H9 (cell line): ENCODE measurements at regions not wholly inside any gene's neighbourhood (a gene's known extent, or its start where the extent isn't known, plus 50 kb on each side); places are given as distances from the start of the nearest gene placed in this dataset.

Experiments used
- DNase-seq: peaks from one replicate; pipeline ENCODE4 v3.0.0-alpha.2; 2017
- H2AFZ ChIP-seq: one replicate; pipeline ENCODE4 v1.6.1; 2013; ENCODE audit warnings: mild to moderate bottlenecking, low read length, control low read depth, moderate library complexity
- H2AK5ac ChIP-seq: 2 replicates; pipeline ENCODE4 v1.6.1; 2013; ENCODE audit warnings: low read length, control low read depth, mixed read lengths; ENCODE audit not compliant: insufficient read length
- H2BK120ac ChIP-seq: one replicate; pipeline ENCODE4 v1.6.1; 2013; ENCODE audit warnings: low read depth, mild to moderate bottlenecking, low read length, control low read depth, inconsistent platforms; ENCODE audit not compliant: poor library complexity, severe bottlenecking
- H2BK12ac ChIP-seq: 2 replicates; pipeline ENCODE4 v1.6.1; 2013; ENCODE audit warnings: low read length, control low read depth, mixed read lengths, low read depth; ENCODE audit not compliant: insufficient read length
- H2BK15ac ChIP-seq: 2 replicates; pipeline ENCODE4 v1.6.1; 2013; ENCODE audit warnings: low read depth, low read length, control low read depth
- H2BK20ac ChIP-seq: one replicate; pipeline ENCODE4 v1.6.1; 2013; ENCODE audit warnings: low read depth, mild to moderate bottlenecking, low read length, control low read depth, inconsistent platforms; ENCODE audit not compliant: poor library complexity, severe bottlenecking
- H2BK5ac ChIP-seq: 2 replicates; pipeline ENCODE4 v1.6.1; 2013; ENCODE audit warnings: low read length, control low read depth, mixed read lengths; ENCODE audit not compliant: insufficient read length
- H3K14ac ChIP-seq: 2 replicates; pipeline ENCODE4 v1.6.1; 2013; ENCODE audit warnings: low read length, control low read depth; ENCODE audit not compliant: insufficient read depth
- H3K18ac ChIP-seq: 2 replicates; pipeline ENCODE4 v1.6.1; 2013; ENCODE audit warnings: low read depth, mild to moderate bottlenecking, mixed read lengths, low read length, control low read depth; ENCODE audit not compliant: insufficient read length
- H3K23ac ChIP-seq: 2 replicates; pipeline ENCODE4 v1.6.1; 2013; ENCODE audit warnings: low read length, control low read depth, mixed read lengths, low read depth; ENCODE audit not compliant: insufficient read length
- H3K23me2 ChIP-seq: 2 replicates; pipeline ENCODE4 v1.6.1; 2013; ENCODE audit warnings: low read depth, mild to moderate bottlenecking, mixed read lengths, low read length, control low read depth; ENCODE audit not compliant: insufficient read length, poor library complexity, severe bottlenecking
- H3K27ac ChIP-seq: 2 replicates; pipeline ENCODE4 v1.5.1; 2013; ENCODE audit warnings: low read length, control low read depth, mixed read lengths, low read depth; ENCODE audit not compliant: insufficient read length
- H3K27me3 ChIP-seq: 2 replicates; pipeline ENCODE4 v1.6.1; 2013; ENCODE audit warnings: low read length, control low read depth, inconsistent platforms; ENCODE audit not compliant: insufficient read depth
- H3K4ac ChIP-seq: 2 replicates; pipeline ENCODE4 v1.6.1; 2013; ENCODE audit warnings: low read depth, mild to moderate bottlenecking, control low read depth, inconsistent platforms, low read length, moderate library complexity
- H3K4me1 ChIP-seq: 2 replicates; pipeline ENCODE4 v1.6.1; 2013; ENCODE audit warnings: low read length, control low read depth, inconsistent platforms; ENCODE audit not compliant: insufficient read depth
- H3K4me2 ChIP-seq: 2 replicates; pipeline ENCODE4 v1.6.1; 2013; ENCODE audit warnings: low read length, control low read depth, mixed read lengths; ENCODE audit not compliant: insufficient read length, insufficient read depth
- H3K56ac ChIP-seq: 2 replicates; pipeline ENCODE4 v1.6.1; 2013; ENCODE audit warnings: low read depth, mild to moderate bottlenecking, mixed read lengths, low read length, control low read depth; ENCODE audit not compliant: insufficient read length
- H3K79me1 ChIP-seq: 2 replicates; pipeline ENCODE4 v1.6.1; 2013; ENCODE audit warnings: low read depth, mild to moderate bottlenecking, moderate library complexity, low read length, control low read depth, inconsistent platforms; ENCODE audit not compliant: insufficient read depth, poor library complexity, severe bottlenecking
- H3K79me2 ChIP-seq: 2 replicates; pipeline ENCODE4 v1.6.1; 2013; ENCODE audit warnings: low read length, control low read depth, inconsistent platforms; ENCODE audit not compliant: insufficient read depth
- H3K9ac ChIP-seq: 2 replicates; pipeline ENCODE4 v1.6.1; 2013; ENCODE audit warnings: low read length, control low read depth, mixed read lengths; ENCODE audit not compliant: insufficient read length; ENCODE audit errors: extremely low read depth
- H3K9me3 ChIP-seq: one replicate; pipeline ENCODE4 v1.6.1; 2013; ENCODE audit warnings: low read depth, low read length, inconsistent platforms; ENCODE audit not compliant: control insufficient read depth
- H3T11ph ChIP-seq: one replicate; pipeline ENCODE4 v1.6.1; 2013; ENCODE audit warnings: mild to moderate bottlenecking, low read length, control low read depth, inconsistent platforms
- H4K20me1 ChIP-seq: one replicate; pipeline ENCODE4 v1.6.1; 2013; ENCODE audit not compliant: control insufficient read depth, insufficient read length, insufficient read depth
- H4K5ac ChIP-seq: 2 replicates; pipeline ENCODE4 v1.6.1; 2013; ENCODE audit warnings: low read depth, mild to moderate bottlenecking, mixed read lengths, low read length, control low read depth; ENCODE audit not compliant: insufficient read length
- H4K8ac ChIP-seq: replicated peaks from 2 replicates; pipeline ENCODE4 v1.6.1; 2013; ENCODE audit warnings: low read length, control low read depth, mixed read lengths, low read depth; ENCODE audit not compliant: insufficient read length
- H4K91ac ChIP-seq: 2 replicates; pipeline ENCODE4 v1.6.1; 2013; ENCODE audit warnings: low read depth, mild to moderate bottlenecking, moderate library complexity, mixed read lengths, low read length, control low read depth; ENCODE audit not compliant: insufficient read length
- H3K27ac Mint-ChIP-seq, 3 experiments: 2 replicates in 2 of 3; 3 replicates in 1 of 3; pipeline ENCODE4 v1.8.0; 2020 to 2021; ENCODE audit warnings: mixed read lengths in 3 of 3, mild to moderate bottlenecking in 1 of 3, moderate library complexity in 1 of 3
- H3K27me3 Mint-ChIP-seq: 2 replicates; pipeline ENCODE4 v1.8.0; 2021; ENCODE audit warnings: low read depth, mild to moderate bottlenecking, moderate library complexity, mixed read lengths
- H3K36me3 Mint-ChIP-seq, 3 experiments: 2 replicates in 2 of 3; 3 replicates in 1 of 3; pipeline ENCODE4 v1.8.0; 2020 to 2021; ENCODE audit warnings: low read depth in 3 of 3, mixed read lengths in 3 of 3; ENCODE audit not compliant: insufficient read depth in 1 of 3
- H3K4me1 Mint-ChIP-seq, 2 experiments: 2 replicates each; pipeline ENCODE4 v1.8.0; 2020; ENCODE audit warnings: mixed read lengths in 2 of 2
- H3K4me3 Mint-ChIP-seq, 2 experiments: 2 replicates in 1 of 2; 3 replicates in 1 of 2; pipeline ENCODE4 v1.8.0; 2020 to 2021; ENCODE audit warnings: mild to moderate bottlenecking in 2 of 2, mixed read lengths in 2 of 2, moderate library complexity in 1 of 2
- H3K9me3 Mint-ChIP-seq, 2 experiments: 2 replicates in 1 of 2; 3 replicates in 1 of 2; pipeline ENCODE4 v1.8.0; 2020; ENCODE audit warnings: mild to moderate bottlenecking in 2 of 2, mixed read lengths in 2 of 2, moderate library complexity in 1 of 2
- CTCF ChIP-seq: fragments of 200-600 bp; sonication (generic); conservative IDR thresholded peaks from 3 replicates; pipeline ENCODE4 v1.8.0; 2021; ENCODE audit warnings: antibody characterized with exemption, mild to moderate bottlenecking
- WGBS: extraction: QIAGEN DNeasy Blood & Tissue Kit; methylation state at CpG from one replicate; pipeline ENCODE4 v1.1.7; 2013; ENCODE audit warnings: missing lambda C conversion rate, low lambda C conversion rate, mixed read lengths; ENCODE audit not compliant: insufficient read length; ENCODE audit errors: extremely low coverage; 5-methylcytosine and 5-hydroxymethylcytosine counted together

DNA sequence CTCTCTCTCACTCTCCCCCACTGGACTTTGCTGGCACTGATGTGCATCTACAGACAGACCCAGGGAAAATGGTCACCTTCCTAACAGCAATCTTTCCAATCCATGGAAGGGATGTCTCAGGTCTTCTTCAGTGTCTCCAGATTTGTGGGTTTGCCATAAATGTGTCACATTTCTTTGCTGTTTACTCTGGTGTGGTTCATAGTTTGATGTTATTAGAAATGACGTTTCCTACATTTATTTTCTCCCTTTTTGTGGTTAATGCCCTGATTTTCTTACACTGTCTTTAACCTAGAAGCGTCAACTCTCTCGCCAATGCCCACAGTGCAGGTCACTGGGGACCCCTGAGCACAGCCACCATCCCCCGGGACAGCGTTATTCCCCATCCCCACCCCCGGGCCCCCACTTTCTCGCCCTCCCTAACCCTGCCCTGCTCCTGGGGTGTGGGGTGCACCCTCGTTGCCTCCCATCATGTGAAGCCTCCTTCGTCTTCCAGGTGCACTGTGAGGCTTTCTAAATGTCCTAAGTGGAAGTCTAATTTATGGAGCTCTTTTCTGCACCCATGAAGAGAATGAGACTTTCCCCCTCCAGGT, 86.5 kb downstream of the YTHDF1 start:
- Histone ChIP-seq H4K5ac (no peak overlapping the region), H3K9ac (no peak overlapping the region), H3K23me2 (no peaks in the 10 kb centered on the region), H2BK15ac (no peak overlapping the region), H2AK5ac (no peak overlapping the region), H3T11ph (no peak overlapping the region), H3K79me2 (no peaks in the 10 kb centered on the region), H3K4me1 (peaks cover 4% of the 10 kb centered on the region; the same call in 1 of the 2 replicates), H3K9me3 (no peaks in the 10 kb centered on the region), H3K79me1 (no peaks in the 10 kb centered on the region), H4K20me1 (no peaks in the 10 kb centered on the region), H3K4me2 (no peak overlapping the region), H2AFZ (no peak overlapping the region), H3K18ac (no peak overlapping the region), H3K27ac (no peak overlapping the region), H3K14ac (no peak overlapping the region), H2BK20ac (no peak overlapping the region), H4K91ac (no peak overlapping the region), H3K23ac (no peak overlapping the region), H3K4ac (no peak overlapping the region), H2BK120ac (no peak overlapping the region), H2BK5ac (no peak overlapping the region), H2BK12ac (no peak overlapping the region), H3K27me3 (no peaks in the 10 kb centered on the region), H3K56ac (no peak overlapping the region), H4K8ac (no peak overlapping the region)
- H3K9me3 Mint-ChIP-seq, result no peaks in the 10 kb centered on the region
- DNase-seq, result no peak
- no peak overlapping the region; a peak in 1 of 5 replicates for H3K4me3 Mint-ChIP-seq
- H3K36me3 Mint-ChIP-seq, result no peaks in the 10 kb centered on the region
- H3K27ac Mint-ChIP-seq, result no peak overlapping the region
- peaks cover 18% of the 10 kb centered on the region for H3K27me3 Mint-ChIP-seq
- TF ChIP-seq CTCF, result no peak
- WGBS, result no CpG with 5 or more reads among the region's 9 CpGs
- H3K4me1 Mint-ChIP-seq, result peaks cover 19 to 24% of the 10 kb centered on the region in 2 experiments
